ENCODE measurements at regions not wholly inside any gene's neighbourhood (a gene's known extent, or its start where the extent isn't known, plus 50 kb on each side); places are given as distances from the start of the nearest gene placed in this dataset.

- no peak for DNase-seq (ENCODE audit: low read depth in 2 of 2)
Measured at GRCh38 chrX:40167850-40168479, 70.2 kb upstream of the BCOR start.

DNA sequence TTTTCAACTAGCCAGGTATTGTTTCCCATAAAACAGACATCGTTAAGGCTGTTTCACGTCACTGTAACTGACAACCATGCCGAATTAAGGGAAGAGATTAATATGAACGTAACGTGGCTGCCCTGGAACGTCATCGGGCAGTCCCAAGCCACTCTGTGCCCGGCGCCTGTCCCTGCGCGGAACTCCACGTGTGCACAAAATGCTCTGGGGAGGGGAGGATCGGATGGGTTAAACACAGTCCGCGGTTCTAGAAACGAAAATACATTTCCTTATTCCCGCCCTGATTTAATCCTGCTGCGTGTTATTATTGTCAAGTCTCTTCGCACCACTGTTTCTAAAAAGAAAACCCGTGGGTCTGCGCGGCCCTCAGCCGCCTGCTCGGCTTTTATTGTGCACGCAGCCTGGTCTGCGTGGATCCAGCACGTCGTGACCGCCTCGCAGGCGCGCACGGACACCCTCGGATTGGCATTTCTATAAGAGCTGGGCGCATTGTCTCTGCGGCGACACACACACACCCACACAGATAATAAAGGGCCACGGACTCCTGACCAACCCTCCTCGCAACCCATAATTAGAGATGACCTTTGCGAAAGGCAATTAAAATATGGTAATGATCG lies 69.6 kb upstream of the BCOR start:
- no peak for DNase-seq (ENCODE audit: low read depth in 2 of 2)

DNA sequence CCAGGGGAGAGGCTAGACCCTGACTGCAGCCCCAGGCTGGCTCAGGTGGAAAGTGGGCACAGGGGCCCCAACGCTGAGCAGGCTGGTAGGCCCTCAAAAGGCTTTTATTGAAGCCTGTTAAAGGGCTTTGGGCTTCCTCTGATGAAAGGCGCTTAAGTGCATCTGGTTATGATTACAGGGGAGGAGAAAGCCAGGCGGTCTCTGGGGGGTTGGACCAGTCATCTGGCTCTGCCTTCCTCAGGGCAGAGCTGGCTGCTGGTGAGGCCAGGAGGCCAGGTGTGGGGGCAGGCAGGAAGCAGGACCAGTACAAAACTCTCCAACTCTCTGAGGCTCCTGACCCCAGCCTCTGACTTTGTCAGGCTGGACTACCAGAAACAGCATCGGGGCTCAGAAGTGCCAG lies 68.8 kb upstream of the BCOR start:
- DNase-seq (ENCODE audit: low read depth in 2 of 2) = no peak

DNA sequence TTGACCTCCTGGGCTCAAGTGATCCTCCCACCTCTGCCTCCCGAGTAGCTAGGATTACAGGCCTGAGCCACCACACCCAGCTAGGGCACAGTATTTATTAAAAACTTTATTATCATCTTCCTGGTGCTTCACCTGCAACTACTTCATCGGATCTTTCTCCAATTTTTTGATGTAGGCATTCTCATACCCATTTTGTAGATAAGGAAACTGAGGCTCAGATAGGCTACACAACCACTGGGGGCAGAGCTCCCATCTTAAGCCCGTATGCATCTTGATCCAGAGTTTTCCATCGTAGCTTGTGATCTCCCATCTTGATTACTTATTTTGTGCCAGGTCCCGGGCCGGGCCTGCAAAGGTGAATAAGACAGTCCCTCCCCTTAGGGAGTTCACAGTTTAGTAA lies 68.1 kb upstream of the BCOR start:
- no peak for DNase-seq (ENCODE audit: low read depth in 2 of 2)

GRCh38 chrX:40165206-40165605 lies 67.4 kb upstream of the BCOR start:
- no peak for DNase-seq (ENCODE audit: low read depth in 2 of 2)

DNA sequence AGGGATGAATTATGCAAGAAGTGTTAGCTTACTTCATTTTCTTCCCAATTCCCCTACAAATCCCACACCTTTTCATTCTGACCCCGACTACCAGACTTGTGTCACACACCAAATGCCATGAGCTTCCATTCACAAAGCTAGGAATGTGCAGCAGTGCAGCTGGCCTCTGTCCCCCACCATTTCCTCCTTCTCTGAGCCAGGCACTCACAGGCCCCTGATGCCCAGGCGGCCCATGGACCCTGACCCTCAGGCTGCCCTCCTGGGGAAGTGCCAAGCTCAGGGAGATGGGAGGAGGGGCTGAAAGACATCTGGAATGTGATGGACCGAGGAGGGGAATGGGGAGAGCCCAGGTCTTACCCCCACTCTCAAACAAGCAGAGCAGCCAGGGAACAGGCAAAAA lies 67.0 kb upstream of the BCOR start:
- DNase-seq (ENCODE audit: low read depth in 2 of 2) = no peak

GRCh38 chrX:40158036-40158706 lies 60.4 kb upstream of the BCOR start:
- no peak for DNase-seq (ENCODE audit: low read depth in 2 of 2)

- no peak for DNase-seq (ENCODE audit: low read depth in 2 of 2)
Measured at GRCh38 chrX:40157228-40158035, 59.7 kb upstream of the BCOR start.

GRCh38 chrX:40156470-40157227 lies 58.9 kb upstream of the BCOR start:
- no peak for DNase-seq (ENCODE audit: low read depth in 2 of 2)

DNA sequence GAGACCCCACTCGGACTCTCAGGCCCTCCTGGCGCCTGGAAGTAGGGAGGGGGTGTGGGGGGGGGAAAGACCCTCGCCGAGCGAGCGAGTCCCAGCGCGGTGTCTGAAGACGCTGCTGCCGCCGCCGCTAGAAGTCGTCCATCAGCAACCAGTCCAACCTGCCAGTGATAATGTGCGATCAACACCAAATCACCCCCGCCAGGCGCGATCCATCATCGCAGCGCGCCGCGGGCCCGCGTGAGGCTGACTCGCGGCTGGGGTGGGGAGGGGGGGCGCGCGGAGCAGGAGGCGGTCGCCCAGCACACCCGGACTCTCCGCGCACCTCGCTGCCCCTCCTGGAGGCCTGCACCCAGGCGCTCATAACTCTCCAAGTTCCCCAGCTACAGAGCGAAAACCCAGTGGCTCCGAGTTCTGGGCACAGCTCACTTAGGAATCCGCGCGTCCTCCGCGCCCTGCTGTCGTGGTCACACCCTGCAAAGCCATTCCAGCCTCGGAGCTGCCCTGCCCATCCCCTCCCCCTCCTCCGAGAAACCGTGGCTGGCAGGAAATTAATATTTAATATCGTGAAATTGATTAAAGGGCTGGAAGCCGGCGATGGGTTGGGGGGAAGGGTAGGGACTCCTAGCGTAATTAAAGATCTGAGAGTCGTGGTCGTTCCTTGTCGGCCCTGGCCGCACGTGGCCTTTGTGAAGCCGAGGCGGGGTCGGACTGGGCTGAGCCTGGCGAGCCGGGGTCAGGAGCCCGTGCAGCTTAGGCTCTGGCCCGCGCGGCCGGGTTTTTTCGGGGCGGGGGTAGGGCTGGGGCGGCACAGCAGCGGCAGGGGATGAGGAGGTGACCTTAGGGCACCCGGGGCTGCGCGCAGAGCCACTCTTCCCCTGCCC lies 58.1 kb upstream of the BCOR start:
- DNase-seq (ENCODE audit: low read depth in 2 of 2) = no peak

DNA sequence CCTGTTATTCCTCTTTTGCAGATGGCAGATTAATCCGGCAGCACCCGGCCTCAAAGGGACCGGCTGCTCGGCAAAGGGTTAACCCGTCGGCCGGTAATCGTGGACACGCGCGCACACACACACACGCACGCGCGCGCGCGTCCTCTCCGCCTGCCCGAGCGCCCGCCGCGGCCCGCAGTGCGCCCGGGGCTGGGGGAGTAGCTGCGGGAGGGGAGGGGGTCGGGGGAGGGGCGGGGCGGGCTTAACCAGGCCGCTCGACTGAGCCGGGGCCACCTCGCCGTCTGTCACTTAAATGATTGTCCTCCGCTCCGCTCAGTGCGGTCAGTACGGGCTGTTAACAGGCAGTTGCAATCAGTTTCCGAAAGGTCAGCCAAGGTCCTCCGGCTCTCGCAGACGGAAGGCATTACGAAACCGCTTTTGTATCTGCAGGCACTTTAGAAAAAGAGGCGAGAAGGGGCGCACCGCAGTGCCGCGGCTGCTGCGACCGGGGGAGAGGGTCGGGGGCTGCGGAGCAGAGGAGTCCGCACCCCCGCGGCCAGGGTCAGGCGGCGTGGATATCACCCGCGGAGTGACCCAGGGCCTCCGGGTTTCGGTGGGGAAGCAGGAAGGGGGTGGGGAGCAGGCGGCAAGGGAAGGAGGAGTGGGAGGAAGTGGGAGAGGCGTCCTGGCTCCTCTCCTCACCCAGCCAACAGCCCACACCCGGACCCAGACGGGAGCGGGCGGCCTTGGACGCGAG lies 57.3 kb upstream of the BCOR start:
- DNase-seq (ENCODE audit: low read depth in 2 of 2) = no peak

DNA sequence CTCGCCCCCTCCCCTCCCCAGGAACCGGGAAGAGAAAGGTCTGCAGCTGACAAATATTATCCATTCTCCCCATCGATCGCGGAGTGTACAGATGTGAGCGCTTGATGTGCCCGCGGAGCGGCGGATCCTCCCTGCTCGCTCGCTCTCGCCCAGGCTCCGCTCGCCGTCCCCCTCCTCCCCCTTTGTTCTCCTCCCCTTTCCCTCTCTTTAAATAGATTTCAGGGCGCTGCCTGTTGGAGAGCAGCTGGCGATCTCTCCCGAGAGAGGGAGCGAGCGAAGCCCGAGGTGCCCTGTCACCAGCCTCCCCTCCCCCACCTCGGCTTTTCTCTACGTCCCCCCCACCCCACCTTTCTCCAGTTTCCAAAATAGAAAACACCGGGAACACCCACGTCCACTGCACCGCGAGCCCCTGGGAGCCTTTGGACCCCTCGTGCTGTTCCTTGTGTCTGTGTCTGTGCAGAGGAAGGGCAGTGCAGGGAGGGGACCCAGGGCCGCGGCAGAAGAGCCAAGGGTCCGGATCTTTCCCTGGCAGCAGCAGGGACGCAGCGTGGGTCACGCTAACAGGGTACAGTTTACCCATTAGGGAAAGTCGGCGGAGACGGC lies 56.6 kb upstream of the BCOR start:
- DNase-seq (ENCODE audit: low read depth in 2 of 2) = no peak

- no peak for DNase-seq (ENCODE audit: low read depth in 2 of 2)
Measured at GRCh38 chrX:40153345-40154249, 55.8 kb upstream of the BCOR start.

- no peak for DNase-seq (ENCODE audit: low read depth in 2 of 2)
Measured at GRCh38 chrX:40152741-40153344, 55.1 kb upstream of the BCOR start.

- DNase-seq (ENCODE audit: low read depth in 2 of 2) = no peak
Measured at GRCh38 chrX:40152173-40152711, 54.5 kb upstream of the BCOR start.

DNA sequence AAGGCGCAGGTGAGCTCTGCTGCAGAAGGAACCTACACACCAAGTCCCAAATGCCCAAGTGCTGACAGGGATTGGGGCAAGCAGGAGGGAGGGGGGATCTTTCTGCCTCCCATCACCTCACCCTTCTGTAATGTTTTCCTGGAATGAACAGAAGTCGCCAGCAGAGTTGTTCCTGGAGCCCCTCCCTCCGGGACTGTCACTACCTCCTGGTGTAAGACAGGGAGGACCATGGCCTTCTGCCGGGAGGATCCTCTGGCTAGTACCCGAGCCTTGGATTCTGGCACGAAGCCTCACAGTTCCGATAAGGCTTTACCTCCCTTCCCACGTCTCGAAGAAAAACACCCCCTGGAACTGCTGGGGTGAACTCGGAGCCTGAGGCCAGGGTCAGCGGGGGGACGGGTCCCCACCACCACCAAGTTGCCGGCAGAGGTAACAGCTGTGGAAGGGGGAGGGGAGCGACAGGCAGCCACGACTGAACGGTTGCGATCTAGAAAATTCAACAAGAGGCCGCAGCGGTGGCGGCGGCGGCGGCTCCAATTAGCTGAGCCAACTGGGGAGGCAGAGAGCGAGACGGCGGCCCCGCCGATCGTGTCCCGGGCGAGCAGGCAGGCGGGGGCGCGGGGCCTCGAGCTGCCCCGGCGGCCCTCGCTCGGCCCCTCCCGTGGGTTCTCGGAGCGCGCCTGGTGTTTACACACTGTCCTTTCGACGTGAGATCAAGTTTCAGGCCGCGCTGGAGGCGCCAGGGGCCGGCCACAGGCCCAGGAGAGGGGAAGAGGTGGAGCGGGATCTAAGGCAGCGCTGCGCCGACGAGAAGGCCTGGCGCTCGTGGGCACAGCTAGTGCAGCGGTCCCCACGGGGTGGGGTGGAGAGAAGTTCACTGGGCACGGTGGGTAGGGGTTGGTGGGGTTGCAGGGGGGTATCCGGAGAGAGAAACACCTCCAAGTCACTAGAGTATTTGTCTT lies 53.7 kb upstream of the BCOR start:
- no peak for DNase-seq (ENCODE audit: low read depth in 2 of 2)

- no peak for DNase-seq (ENCODE audit: low read depth in 2 of 2)
Measured at GRCh38 chrX:40150503-40150902, 52.7 kb upstream of the BCOR start.
